ENCODE measurements at regions not wholly inside any gene's neighbourhood (a gene's known extent, or its start where the extent isn't known, plus 50 kb on each side); places are given as distances from the start of the nearest gene placed in this dataset.

GRCh38 chr21:28358702-28359101 is 634.0 kb downstream of the LTN1 start:
- CTCF ChIA-PET: no interaction called here
- in situ Hi-C loops (cut with HindIII; ENCODE audit: low pct_unique_long_range_greater_than_20kb, low sequenced_read_pairs): no loop called here
- ATAC-seq (no peak), DNase-seq (ENCODE audit: low read depth, low spot score) (no peak)
- H3K4me3 ChIP-seq (ENCODE audit: low read depth in 2 of 2, low read length in 2 of 2): no peak overlapping the region
- no peaks in the 10 kb centered on the region for H3K4me1 ChIP-seq (ENCODE audit: control insufficient read depth, insufficient read depth, low read length)
- intact Hi-C loops (cut with micrococcal nuclease; ENCODE audit: unreplicated experiment): no loop called here
- POLR2A ChIA-PET: no interaction called here
- no TSS peak for BruUV-seq (replicated peaks)
- H3K36me3 ChIP-seq (ENCODE audit: control insufficient read depth, insufficient read depth, low read length): no peaks in the 10 kb centered on the region
- H3K27me3 ChIP-seq (ENCODE audit: control insufficient read depth, insufficient read depth, low read length): no peaks in the 10 kb centered on the region
- H3K27ac ChIP-seq (ENCODE audit: low read length): no peak overlapping the region
- H3K9me3 ChIP-seq (ENCODE audit: control insufficient read depth, insufficient read depth, low read depth, low read length): no peaks in the 10 kb centered on the region
- TF ChIP-seq, protein P1, sequence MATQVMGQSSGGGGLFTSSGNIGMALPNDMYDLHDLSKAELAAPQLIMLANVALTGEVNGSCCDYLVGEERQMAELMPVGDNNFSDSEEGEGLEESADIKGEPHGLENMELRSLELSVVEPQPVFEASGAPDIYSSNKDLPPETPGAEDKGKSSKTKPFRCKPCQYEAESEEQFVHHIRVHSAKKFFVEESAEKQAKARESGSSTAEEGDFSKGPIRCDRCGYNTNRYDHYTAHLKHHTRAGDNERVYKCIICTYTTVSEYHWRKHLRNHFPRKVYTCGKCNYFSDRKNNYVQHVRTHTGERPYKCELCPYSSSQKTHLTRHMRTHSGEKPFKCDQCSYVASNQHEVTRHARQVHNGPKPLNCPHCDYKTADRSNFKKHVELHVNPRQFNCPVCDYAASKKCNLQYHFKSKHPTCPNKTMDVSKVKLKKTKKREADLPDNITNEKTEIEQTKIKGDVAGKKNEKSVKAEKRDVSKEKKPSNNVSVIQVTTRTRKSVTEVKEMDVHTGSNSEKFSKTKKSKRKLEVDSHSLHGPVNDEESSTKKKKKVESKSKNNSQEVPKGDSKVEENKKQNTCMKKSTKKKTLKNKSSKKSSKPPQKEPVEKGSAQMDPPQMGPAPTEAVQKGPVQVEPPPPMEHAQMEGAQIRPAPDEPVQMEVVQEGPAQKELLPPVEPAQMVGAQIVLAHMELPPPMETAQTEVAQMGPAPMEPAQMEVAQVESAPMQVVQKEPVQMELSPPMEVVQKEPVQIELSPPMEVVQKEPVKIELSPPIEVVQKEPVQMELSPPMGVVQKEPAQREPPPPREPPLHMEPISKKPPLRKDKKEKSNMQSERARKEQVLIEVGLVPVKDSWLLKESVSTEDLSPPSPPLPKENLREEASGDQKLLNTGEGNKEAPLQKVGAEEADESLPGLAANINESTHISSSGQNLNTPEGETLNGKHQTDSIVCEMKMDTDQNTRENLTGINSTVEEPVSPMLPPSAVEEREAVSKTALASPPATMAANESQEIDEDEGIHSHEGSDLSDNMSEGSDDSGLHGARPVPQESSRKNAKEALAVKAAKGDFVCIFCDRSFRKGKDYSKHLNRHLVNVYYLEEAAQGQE (IDR thresholded peaks at IDR 0.05; ENCODE audit: insufficient read depth in 1 of 2, low read depth in 2 of 2, low read length in 1 of 2): no peak
- TF ChIP-seq POLR2AphosphoS5 (IDR thresholded peaks at IDR 0.05; ENCODE audit: low read depth, low read length): no peak

DNA sequence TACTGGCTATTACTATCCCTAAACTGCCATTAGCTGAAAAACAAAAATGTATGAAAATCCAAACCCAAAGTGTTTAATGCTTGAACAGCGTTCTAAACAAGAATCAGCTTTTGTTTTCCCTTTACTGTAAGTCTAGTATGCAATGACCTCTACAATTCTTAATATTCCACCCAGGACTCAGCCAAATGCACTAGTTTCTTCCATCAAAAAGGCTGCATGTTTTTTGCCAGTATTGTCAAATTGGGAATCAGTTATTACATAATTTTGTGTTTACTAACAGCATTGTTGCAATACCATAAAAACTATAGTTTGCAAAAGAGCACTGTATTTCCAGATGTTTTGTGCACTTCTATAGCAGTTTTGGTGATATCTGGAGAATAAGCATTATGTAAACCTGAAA is 634.5 kb downstream of the LTN1 start:
- POLR2A ChIA-PET: no interaction called here
- TF ChIP-seq SIN3A (IDR thresholded peaks at IDR 0.05; ENCODE audit: borderline replicate concordance, insufficient read depth, low read depth, low read length) (no peak), CTCF (IDR thresholded peaks at IDR 0.05) (no peak), TCF7L2 (IDR thresholded peaks at IDR 0.05; ENCODE audit: low read depth, low read length) (no peak), POLR2AphosphoS5 (IDR thresholded peaks at IDR 0.05; ENCODE audit: low read depth, low read length) (no peak)
- TF ChIP-seq, protein P1 (IDR thresholded peaks at IDR 0.05; ENCODE audit: insufficient read depth in 1 of 2, low read depth in 2 of 2, low read length in 1 of 2): no peak
- DNase-seq (ENCODE audit: low read depth, low spot score): no peak
- in situ Hi-C loops (cut with HindIII; ENCODE audit: low pct_unique_long_range_greater_than_20kb, low sequenced_read_pairs): no loop called here
- no peaks in the 10 kb centered on the region for H3K36me3 ChIP-seq (ENCODE audit: control insufficient read depth, insufficient read depth, low read length)
- no peaks in the 10 kb centered on the region for H3K9me3 ChIP-seq (ENCODE audit: control insufficient read depth, insufficient read depth, low read depth, low read length)
- ATAC-seq: no peak
- CTCF ChIA-PET: no interaction called here
- H3K27ac ChIP-seq (ENCODE audit: low read length): no peak overlapping the region
- no peaks in the 10 kb centered on the region for H3K27me3 ChIP-seq (ENCODE audit: control insufficient read depth, insufficient read depth, low read length)
- BruUV-seq (replicated peaks): no TSS peak
- intact Hi-C loops (cut with micrococcal nuclease; ENCODE audit: unreplicated experiment): no loop called here
- H3K4me3 ChIP-seq (ENCODE audit: low read depth in 2 of 2, low read length in 2 of 2): no peak overlapping the region
- no peaks in the 10 kb centered on the region for H3K4me1 ChIP-seq (ENCODE audit: control insufficient read depth, insufficient read depth, low read length)
